Prostate gland (tissue), 2 donors: ENCODE measurements at regions not wholly inside any gene's neighbourhood (a gene's known extent, or its start where the extent isn't known, plus 50 kb on each side); places are given as distances from the start of the nearest gene placed in this dataset.

Source experiments
- POLR2A ChIP-seq: fragments of 450-650 bp; IDR thresholded peaks from one replicate; pipeline ENCODE4 v1.6.1; 2016; ENCODE audit warnings: antibody characterized with exemption, mild to moderate bottlenecking
- POLR2AphosphoS5 ChIP-seq: sonication (generic); formaldehyde crosslinking; IDR thresholded peaks from one replicate; pipeline ENCODE4 v1.6.1; 2017; ENCODE audit warnings: antibody characterized with exemption
- TF ChIP-seq, protein P1 (sequence below), 4 experiments: fragments of 200-600 bp in 2 of 4; fragments of 450-650 bp in 2 of 4; sonication (generic) in 2 of 4; IDR thresholded peaks; 1 replicate in 3 of 4; 2 replicates in 1 of 4; pipeline ENCODE4 v1.5.1; 2016 to 2019; ENCODE audit warnings: antibody characterized with exemption in 4 of 4, mild to moderate bottlenecking in 2 of 4, moderate library complexity in 2 of 4

DNA sequence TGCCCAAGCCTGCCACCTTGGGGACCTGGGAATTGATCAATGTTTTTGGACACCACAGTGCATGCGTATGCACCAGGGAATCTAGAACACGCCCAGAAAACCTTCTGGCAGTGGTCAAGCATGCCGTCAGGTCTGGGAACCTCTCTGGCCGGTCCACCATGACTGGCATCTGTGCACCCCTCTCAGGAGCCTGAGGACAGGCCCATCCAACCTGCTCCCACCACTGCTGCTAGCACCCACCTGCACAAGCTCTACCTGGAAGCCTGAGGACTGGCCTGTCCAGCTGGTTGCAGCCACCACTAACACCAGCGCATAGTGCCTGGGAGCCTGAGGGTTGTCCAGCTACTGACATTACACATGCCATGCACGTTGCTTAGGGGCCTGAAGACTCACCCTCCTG is 162.1 kb upstream of the GALNTL6 start:
- TF ChIP-seq, protein P1, sequence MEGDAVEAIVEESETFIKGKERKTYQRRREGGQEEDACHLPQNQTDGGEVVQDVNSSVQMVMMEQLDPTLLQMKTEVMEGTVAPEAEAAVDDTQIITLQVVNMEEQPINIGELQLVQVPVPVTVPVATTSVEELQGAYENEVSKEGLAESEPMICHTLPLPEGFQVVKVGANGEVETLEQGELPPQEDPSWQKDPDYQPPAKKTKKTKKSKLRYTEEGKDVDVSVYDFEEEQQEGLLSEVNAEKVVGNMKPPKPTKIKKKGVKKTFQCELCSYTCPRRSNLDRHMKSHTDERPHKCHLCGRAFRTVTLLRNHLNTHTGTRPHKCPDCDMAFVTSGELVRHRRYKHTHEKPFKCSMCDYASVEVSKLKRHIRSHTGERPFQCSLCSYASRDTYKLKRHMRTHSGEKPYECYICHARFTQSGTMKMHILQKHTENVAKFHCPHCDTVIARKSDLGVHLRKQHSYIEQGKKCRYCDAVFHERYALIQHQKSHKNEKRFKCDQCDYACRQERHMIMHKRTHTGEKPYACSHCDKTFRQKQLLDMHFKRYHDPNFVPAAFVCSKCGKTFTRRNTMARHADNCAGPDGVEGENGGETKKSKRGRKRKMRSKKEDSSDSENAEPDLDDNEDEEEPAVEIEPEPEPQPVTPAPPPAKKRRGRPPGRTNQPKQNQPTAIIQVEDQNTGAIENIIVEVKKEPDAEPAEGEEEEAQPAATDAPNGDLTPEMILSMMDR (IDR thresholded peaks at IDR 0.05): no peak
- TF ChIP-seq POLR2A (no peak), POLR2AphosphoS5 (no peak)
